Ishikawa (cell line): ENCODE measurements at regions not wholly inside any gene's neighbourhood (a gene's known extent, or its start where the extent isn't known, plus 50 kb on each side); places are given as distances from the start of the nearest gene placed in this dataset.

Experiments used
- CEBPB ChIP-seq: IDR thresholded peaks from 2 replicates; pipeline ENCODE4 v1.6.1; 2012
- CREB1 ChIP-seq: IDR thresholded peaks from 2 replicates; pipeline ENCODE4 v1.6.1; 2012; ENCODE audit warnings: low read depth
- EGR1 ChIP-seq: IDR thresholded peaks from 2 replicates; pipeline ENCODE4 v1.6.1; 2012
- EP300 ChIP-seq: IDR thresholded peaks from 2 replicates; pipeline ENCODE4 v1.6.1; 2012; ENCODE audit warnings: borderline replicate concordance
- FOXM1 ChIP-seq: IDR thresholded peaks from 2 replicates; pipeline ENCODE4 v1.6.1; 2012; ENCODE audit warnings: low read depth, borderline replicate concordance
- MAX ChIP-seq: IDR thresholded peaks from 2 replicates; pipeline ENCODE4 v1.6.1; 2012
- NFIC ChIP-seq: IDR thresholded peaks from 2 replicates; pipeline ENCODE4 v1.6.1; 2012
- RAD21 ChIP-seq: IDR thresholded peaks from 2 replicates; pipeline ENCODE4 v1.6.1; 2012; ENCODE audit warnings: low read depth
- TAF1 ChIP-seq: IDR thresholded peaks from 2 replicates; pipeline ENCODE4 v1.6.1; 2012; ENCODE audit warnings: low read depth, mild to moderate bottlenecking
- TCF12 ChIP-seq: IDR thresholded peaks from 2 replicates; pipeline ENCODE4 v1.6.1; 2012; ENCODE audit warnings: low read depth
- TEAD4 ChIP-seq: IDR thresholded peaks from 2 replicates; pipeline ENCODE4 v1.6.1; 2012
- USF1 ChIP-seq: IDR thresholded peaks from 2 replicates; pipeline ENCODE4 v1.6.1; 2012
- YY1 ChIP-seq: IDR thresholded peaks from 2 replicates; pipeline ENCODE4 v1.6.1; 2012; ENCODE audit warnings: low read depth
- ZBTB7A ChIP-seq: IDR thresholded peaks from 2 replicates; pipeline ENCODE4 v1.6.1; 2012; ENCODE audit warnings: low read depth
- TF ChIP-seq, protein P1 (sequence below): IDR thresholded peaks from 2 replicates; pipeline ENCODE4 v1.6.1; 2012; ENCODE audit warnings: low read depth, mild to moderate bottlenecking

GRCh38 chr6:100163035-100163434, 169.0 kb upstream of the MCHR2 start:
- TF ChIP-seq TAF1, result no peak
- no peak for TF ChIP-seq ZBTB7A
- TF ChIP-seq CREB1, result no peak
- TF ChIP-seq, protein P1, sequence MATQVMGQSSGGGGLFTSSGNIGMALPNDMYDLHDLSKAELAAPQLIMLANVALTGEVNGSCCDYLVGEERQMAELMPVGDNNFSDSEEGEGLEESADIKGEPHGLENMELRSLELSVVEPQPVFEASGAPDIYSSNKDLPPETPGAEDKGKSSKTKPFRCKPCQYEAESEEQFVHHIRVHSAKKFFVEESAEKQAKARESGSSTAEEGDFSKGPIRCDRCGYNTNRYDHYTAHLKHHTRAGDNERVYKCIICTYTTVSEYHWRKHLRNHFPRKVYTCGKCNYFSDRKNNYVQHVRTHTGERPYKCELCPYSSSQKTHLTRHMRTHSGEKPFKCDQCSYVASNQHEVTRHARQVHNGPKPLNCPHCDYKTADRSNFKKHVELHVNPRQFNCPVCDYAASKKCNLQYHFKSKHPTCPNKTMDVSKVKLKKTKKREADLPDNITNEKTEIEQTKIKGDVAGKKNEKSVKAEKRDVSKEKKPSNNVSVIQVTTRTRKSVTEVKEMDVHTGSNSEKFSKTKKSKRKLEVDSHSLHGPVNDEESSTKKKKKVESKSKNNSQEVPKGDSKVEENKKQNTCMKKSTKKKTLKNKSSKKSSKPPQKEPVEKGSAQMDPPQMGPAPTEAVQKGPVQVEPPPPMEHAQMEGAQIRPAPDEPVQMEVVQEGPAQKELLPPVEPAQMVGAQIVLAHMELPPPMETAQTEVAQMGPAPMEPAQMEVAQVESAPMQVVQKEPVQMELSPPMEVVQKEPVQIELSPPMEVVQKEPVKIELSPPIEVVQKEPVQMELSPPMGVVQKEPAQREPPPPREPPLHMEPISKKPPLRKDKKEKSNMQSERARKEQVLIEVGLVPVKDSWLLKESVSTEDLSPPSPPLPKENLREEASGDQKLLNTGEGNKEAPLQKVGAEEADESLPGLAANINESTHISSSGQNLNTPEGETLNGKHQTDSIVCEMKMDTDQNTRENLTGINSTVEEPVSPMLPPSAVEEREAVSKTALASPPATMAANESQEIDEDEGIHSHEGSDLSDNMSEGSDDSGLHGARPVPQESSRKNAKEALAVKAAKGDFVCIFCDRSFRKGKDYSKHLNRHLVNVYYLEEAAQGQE, result no peak
- TF ChIP-seq TEAD4, result no peak
- TF ChIP-seq TCF12, result no peak
- TF ChIP-seq FOXM1, result no peak
- TF ChIP-seq USF1, result no peak

DNA sequence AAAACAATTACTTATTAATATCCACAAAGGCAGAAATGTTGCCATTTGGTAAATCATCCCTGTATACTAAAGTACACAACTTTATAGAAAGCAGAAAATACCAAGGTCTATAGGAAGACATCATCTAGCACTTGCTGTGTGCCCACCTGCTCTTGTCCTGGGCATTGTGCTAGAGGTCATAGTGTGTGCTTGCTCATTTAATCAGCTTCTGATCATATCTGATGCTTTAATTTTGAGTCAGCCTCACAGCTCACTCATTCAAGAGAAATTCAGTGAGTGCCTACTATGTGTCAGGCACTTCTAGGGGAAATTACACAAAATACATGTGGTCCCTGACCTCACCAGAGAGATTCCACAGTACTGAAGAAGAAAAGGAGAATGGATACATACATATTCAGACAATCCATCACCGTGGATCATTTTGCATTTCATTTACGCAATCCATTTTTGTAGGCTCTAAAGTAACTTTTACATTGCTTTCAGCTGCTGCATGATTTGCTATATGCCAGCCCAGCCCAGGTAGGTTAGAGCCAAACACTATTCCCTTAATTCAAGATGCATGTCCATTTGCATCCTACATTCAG, 167.9 kb upstream of the MCHR2 start:
- TF ChIP-seq TAF1 (no peak), YY1 (no peak), NFIC (no peak), RAD21 (no peak), CREB1 (no peak), ZBTB7A (no peak), TEAD4 (no peak), EP300 (no peak), EGR1 (no peak), FOXM1 (no peak)
- TF ChIP-seq, protein P1, result no peak

DNA sequence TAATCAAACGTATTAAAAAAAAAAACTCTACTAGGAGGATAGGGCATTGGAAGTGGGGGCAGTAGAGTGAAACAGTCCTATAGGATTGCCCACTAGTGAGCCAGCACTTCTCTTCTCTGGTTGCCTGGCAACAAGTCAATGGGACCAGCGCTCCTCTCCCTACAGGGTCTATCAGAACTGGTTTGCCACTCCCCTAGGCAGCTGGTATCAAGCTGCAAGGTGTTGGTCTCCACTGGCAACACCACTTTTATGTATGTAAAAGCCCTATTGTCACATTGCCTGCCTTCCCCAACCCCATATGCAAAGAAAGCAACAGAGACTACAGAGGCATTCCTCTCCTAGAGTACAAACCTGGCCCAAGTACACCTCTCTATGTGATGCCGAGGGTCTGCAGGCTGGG, 166.9 kb upstream of the MCHR2 start:
- TF ChIP-seq ZBTB7A (no peak), TEAD4 (no peak), YY1 (no peak), CREB1 (no peak), USF1 (no peak), TAF1 (no peak), RAD21 (no peak), EGR1 (no peak), EP300 (no peak)
- TF ChIP-seq, protein P1, result no peak

DNA sequence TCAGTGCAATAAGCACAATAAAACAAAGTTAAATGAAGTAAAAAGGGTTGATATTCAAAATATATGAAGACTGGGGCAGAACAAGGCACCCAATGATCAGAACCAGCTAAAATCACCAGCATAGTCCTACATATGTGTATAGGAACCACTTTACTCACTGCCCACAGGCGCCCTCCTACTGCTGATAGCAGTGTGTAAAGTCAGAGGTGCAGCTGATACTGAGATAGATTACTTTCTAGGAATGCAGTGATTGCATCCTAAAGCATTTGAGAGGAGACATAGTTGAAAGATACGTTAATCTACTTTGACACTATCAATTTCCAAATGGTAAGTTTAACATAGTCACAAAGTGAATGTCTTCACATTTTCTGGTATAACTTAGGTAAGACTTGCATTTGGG, 161.1 kb upstream of the MCHR2 start:
- TF ChIP-seq YY1 (no peak), MAX (no peak), EGR1 (no peak), EP300 (no peak), FOXM1 (no peak), CEBPB (no peak), ZBTB7A (no peak), RAD21 (no peak), NFIC (no peak), TAF1 (no peak), CREB1 (no peak), USF1 (no peak), TEAD4 (no peak), TCF12 (no peak)
- TF ChIP-seq, protein P1, result no peak
